Activated T-helper 17 cell treated with anti-CD3 and anti-CD28 coated beads, Interleukin-2, amount 50 U/mL, for 72 hours (primary cell): ENCODE measurements at regions not wholly inside any gene's neighbourhood (a gene's known extent, or its start where the extent isn't known, plus 50 kb on each side); places are given as distances from the start of the nearest gene placed in this dataset.

Source experiments
- ATAC-seq: fragments of 150-1000 bp; cut with Tn5 transposase; replicated peaks from 2 replicates; pipeline ENCODE4 v1.10.0; 2021; ENCODE audit warnings: mild to moderate bottlenecking, moderate library complexity
- H3K27ac Mint-ChIP-seq: one replicate; pipeline ENCODE4 v1.8.0; 2022; ENCODE audit warnings: mixed read lengths
- H3K27me3 Mint-ChIP-seq: one replicate; pipeline ENCODE4 v1.8.0; 2022; ENCODE audit warnings: mixed read lengths
- H3K36me3 Mint-ChIP-seq: one replicate; pipeline ENCODE4 v1.8.0; 2022; ENCODE audit warnings: low read depth, mild to moderate bottlenecking, mixed read lengths
- H3K4me1 Mint-ChIP-seq: one replicate; pipeline ENCODE4 v1.8.0; 2022; ENCODE audit warnings: mixed read lengths
- H3K4me3 Mint-ChIP-seq: one replicate; pipeline ENCODE4 v1.8.0; 2022; ENCODE audit warnings: mild to moderate bottlenecking, mixed read lengths
- H3K9me3 Mint-ChIP-seq: one replicate; pipeline ENCODE4 v1.8.0; 2022; ENCODE audit warnings: mixed read lengths

DNA sequence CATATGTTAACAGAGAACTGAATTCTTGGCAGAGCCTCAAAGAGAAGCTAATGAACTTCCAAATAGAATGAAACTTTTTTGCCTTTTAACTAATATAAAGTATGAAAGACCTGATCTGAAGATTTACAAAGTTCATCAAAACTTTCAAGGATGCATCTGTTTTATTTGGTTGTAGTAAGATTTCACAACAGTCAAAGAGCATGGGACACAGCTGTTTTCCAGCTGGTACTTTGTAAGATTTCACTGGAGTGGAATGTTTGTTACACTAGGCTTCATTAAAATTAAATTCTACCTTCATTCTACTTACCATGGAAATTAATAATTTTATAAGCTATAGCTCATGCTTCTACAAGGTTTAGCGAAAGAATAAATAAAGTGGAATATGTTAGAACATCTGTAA, 351.2 kb downstream of the SLC6A15 start:
- no peak overlapping the region for H3K4me3 Mint-ChIP-seq

DNA sequence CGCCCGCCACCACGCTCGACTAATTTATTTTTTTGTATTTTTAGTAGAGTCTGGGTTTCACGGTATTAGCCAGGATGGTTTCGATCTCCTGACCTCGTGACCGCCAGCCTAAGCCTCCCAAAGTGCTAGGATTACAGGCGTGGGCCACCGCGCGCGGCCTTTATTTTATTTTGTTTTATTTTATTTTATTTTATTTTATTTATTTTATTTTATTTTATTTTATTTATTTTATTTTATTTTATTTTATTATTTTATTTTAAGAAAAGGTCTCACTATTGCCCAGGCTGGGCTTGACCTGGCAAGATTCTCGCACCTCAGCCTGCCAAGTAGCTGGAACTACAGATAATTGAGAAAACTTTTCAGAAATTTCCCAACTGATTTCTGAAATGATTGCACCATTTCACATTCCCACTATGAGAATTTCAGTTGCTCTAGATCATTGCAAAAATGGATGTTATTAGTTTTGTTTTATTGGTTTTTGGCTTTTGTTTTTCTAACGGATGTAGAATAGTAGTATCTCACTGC, 358.3 kb downstream of the SLC6A15 start:
- no peak overlapping the region for H3K4me3 Mint-ChIP-seq
- H3K4me1 Mint-ChIP-seq, result no peaks in the 10 kb centered on the region
- no peak overlapping the region for H3K27ac Mint-ChIP-seq
- no peak for ATAC-seq
- H3K27me3 Mint-ChIP-seq, result no peaks in the 10 kb centered on the region
- H3K9me3 Mint-ChIP-seq, result no peaks in the 10 kb centered on the region
- no peaks in the 10 kb centered on the region for H3K36me3 Mint-ChIP-seq

More for the DNA sequence above, 351.2 kb downstream of the SLC6A15 start:
- Mint-ChIP-seq H3K9me3 (peaks cover 6% of the 10 kb centered on the region), H3K36me3 (no peaks in the 10 kb centered on the region), H3K27me3 (no peaks in the 10 kb centered on the region), H3K27ac (no peak overlapping the region), H3K4me1 (no peaks in the 10 kb centered on the region)
- ATAC-seq, result no peak

DNA sequence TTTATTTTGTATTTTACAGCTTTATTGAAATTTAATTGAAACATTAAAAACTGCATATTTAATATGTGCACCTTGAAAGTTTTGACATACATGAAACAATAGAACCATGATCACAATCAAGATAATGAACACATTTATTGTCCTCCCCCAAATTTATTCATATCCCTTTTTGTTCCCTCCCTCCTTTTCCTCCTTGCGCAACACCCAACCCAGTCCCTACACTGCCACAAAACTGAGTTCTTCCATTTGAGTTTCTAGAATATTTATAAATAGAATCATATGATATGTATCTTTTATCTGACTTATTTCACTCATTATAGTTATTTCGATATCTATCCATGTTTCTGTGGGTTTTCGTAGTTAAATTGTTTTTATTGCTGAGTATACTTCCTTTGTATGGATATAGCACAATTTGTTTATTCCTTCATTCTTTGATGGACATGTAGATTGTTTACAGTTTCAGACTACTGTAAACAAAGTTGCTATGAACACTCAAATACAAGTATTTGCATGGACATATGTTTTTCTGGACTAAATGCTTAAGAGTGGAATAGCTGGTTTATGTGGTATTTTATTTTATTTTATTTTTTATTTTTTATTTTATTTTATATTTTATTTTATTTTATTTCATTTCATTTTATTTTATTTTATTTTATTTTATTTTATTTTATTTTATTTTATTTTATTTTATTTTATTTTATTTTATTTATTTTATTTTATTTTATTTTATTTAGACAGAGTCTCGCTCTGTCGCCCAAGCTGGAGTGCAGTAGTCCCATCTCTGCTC, 359.1 kb downstream of the SLC6A15 start:
- no peak overlapping the region for H3K4me3 Mint-ChIP-seq
- H3K27me3 Mint-ChIP-seq, result no peaks in the 10 kb centered on the region
- ATAC-seq, result no peak
- H3K9me3 Mint-ChIP-seq, result no peaks in the 10 kb centered on the region
- H3K27ac Mint-ChIP-seq, result no peak overlapping the region
- H3K4me1 Mint-ChIP-seq, result no peaks in the 10 kb centered on the region
- no peaks in the 10 kb centered on the region for H3K36me3 Mint-ChIP-seq

DNA sequence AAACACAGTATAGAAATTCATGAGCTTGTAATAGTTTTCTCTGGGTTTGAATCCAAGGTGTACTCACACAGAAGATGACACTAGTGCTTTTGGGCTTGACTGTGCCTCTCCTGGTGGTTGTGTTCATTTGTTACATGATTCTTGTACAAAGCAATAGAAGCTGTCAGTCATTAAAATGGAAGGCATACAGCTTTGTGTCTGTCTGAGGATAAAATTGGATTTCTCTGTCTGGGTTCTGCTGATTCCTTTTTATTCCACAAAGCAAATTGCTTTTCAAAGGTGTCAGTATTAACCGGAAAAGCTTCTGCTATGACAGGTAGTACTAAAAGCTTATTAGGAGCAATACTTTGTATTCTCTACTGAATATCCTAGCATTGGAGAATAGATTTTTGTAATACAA, 361.2 kb downstream of the SLC6A15 start:
- Mint-ChIP-seq H3K36me3 (no peaks in the 10 kb centered on the region), H3K4me3 (no peak overlapping the region), H3K27ac (no peak overlapping the region), H3K27me3 (no peaks in the 10 kb centered on the region), H3K4me1 (no peaks in the 10 kb centered on the region), H3K9me3 (peaks cover 5% of the 10 kb centered on the region)
- no peak for ATAC-seq

DNA sequence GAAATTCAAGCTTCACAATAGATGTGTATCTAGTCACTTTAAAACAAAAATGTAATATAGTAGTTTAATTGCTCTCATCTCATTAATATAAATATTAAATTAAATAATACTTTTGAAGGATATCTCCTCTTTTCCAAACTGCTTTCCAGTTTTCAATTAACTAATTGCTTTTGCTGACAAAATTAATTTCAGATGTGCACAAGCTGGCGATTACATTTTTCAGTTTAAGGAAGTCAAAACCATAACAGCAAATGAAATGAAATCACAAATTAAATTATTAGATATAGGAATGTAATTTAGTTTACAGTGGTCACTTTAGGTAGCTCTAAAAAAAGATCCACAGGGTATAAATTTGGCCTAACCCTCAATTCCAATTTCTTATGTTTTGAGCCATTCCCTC, 362.1 kb downstream of the SLC6A15 start:
- Mint-ChIP-seq H3K27me3 (no peaks in the 10 kb centered on the region), H3K9me3 (peaks cover 8% of the 10 kb centered on the region), H3K4me3 (no peak overlapping the region), H3K4me1 (no peaks in the 10 kb centered on the region), H3K27ac (no peak overlapping the region), H3K36me3 (no peaks in the 10 kb centered on the region)
- no peak for ATAC-seq

DNA sequence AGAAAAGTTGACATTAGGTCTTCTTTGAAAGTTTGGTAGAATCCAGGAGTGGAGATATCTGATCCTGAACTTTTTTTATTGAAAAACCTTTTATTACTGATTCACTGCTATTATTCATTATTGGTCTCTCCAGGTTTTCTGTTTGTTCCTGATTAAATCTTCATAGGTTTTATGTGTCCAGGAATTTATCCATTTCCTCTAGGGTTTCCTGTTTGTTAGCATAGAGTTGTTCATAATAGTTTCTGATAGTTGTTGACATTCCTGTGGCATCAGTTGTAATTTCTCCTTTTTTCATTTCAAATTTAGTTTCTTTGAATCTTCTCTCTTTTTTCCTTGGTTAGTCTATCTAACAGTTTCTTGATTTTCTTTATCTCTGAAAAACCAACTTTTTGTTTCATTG, 370.3 kb downstream of the SLC6A15 start:
- Mint-ChIP-seq H3K36me3 (no peaks in the 10 kb centered on the region), H3K27me3 (no peaks in the 10 kb centered on the region), H3K27ac (no peak overlapping the region), H3K4me1 (no peaks in the 10 kb centered on the region), H3K9me3 (peaks cover 10% of the 10 kb centered on the region), H3K4me3 (no peak overlapping the region)
- ATAC-seq, result no peak

DNA sequence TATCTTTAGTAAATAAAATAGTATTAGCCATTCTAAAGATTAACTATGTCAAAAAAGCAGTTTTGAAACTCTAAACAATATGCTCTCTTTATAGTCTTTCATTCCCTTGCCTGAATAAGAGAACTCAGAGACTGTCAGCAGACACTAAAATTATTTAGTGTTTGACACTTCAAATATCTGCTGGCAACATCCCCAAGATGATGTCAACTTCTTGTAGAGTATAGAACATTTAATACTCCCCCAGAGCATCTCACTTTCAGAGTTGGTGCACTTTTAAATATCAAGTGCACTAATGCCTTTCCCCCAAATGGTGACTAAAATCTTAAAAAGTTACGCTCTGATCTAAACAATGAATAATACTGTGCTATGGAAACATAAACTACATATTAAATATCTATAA, 374.9 kb downstream of the SLC6A15 start:
- Mint-ChIP-seq H3K27ac (no peak overlapping the region), H3K4me3 (no peak overlapping the region), H3K27me3 (no peaks in the 10 kb centered on the region), H3K4me1 (no peaks in the 10 kb centered on the region), H3K9me3 (no peaks in the 10 kb centered on the region), H3K36me3 (no peaks in the 10 kb centered on the region)
- no peak for ATAC-seq

DNA sequence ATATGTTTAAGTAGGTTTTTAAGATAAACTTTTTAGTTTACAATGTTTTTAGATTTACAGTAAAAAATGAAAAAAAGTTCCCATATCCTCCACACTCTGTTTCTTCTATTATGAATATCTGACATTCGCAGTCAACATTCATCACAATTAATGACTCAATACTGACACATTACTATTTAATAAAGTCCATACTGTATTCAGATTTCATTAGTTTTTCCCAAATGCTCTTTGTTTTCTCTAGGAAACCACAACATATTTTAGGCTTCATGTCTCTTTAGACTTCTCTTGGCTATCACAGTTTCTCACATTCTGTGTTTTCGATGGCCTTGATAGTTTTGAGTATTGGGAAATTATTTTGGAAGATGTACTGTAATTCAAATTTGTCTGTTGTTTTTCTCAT, 399.8 kb downstream of the SLC6A15 start:
- H3K27me3 Mint-ChIP-seq, result no peaks in the 10 kb centered on the region
- ATAC-seq, result no peak
- H3K9me3 Mint-ChIP-seq, result peaks cover 9% of the 10 kb centered on the region
- no peaks in the 10 kb centered on the region for H3K36me3 Mint-ChIP-seq
- H3K4me1 Mint-ChIP-seq, result peaks cover 5% of the 10 kb centered on the region
- no peak overlapping the region for H3K27ac Mint-ChIP-seq
- H3K4me3 Mint-ChIP-seq, result no peak overlapping the region

DNA sequence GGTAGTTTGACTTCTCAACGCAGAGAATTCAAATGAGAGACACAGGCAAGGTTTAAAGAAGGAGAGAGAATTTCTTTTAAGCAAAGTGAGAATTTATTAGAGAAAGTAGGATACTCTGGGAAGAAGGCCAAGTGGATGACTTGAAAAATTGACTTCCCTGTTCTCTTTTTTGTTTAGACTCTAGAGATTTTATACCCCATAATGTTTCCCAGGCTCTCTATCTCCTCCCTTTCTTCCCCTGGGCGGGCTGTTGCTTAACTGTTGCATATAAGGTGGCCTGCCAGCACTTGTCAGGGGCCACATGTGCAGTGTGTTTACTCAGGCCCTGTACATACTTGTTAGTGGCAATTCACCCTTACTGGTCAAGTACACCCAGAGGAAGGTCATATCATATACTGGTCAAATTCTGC, 403.7 kb downstream of the SLC6A15 start:
- H3K27me3 Mint-ChIP-seq, result no peaks in the 10 kb centered on the region
- H3K9me3 Mint-ChIP-seq, result peaks cover 10% of the 10 kb centered on the region
- H3K4me1 Mint-ChIP-seq, result peaks cover 5% of the 10 kb centered on the region
- no peaks in the 10 kb centered on the region for H3K36me3 Mint-ChIP-seq
- ATAC-seq, result no peak
- no peak overlapping the region for H3K4me3 Mint-ChIP-seq
- H3K27ac Mint-ChIP-seq, result no peak overlapping the region

DNA sequence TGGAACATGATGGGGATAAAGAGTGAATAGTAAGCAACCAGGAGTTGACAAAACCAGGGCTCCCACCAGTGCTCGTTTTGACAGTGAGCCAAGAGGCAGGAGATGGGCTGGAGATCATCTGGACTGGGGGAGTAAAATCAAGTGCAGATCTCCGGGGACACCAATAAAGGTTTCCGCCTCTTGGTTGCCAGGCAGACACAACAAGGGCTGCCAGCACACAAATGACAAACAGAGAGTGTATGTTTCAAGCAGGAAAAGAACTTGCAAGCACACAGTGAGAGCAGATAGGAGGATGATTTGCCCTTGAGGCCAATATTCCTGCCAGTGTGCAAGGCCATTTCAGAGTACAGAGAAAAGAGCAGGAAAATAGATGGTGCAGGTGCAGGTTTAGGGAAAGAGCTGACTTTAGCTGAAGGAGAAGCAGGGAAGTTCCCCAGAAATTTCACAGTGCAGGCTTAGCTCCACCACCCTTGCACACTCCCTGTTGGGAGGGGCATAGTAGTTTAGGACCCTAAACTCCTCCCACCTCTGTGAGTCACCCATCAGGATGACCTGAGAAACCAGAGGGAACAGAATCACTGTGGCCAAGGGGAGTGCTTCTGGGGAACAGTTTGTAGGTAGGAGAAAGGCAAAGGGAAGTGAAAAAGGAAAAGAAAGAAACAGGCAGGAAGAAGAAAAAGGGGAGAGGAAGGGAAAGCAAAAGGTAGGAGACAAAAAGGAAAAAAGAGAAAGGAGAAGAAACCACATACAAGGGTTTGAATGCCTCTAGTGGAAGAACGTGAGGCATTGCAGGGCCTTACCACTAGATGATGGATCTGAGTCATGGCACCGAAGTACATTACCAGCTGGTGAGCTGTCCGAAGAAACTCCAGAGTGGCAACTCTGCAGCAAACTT, 404.4 kb downstream of the SLC6A15 start:
- no peaks in the 10 kb centered on the region for H3K27me3 Mint-ChIP-seq
- H3K4me3 Mint-ChIP-seq, result no peak overlapping the region
- no peaks in the 10 kb centered on the region for H3K36me3 Mint-ChIP-seq
- no peak for ATAC-seq
- H3K9me3 Mint-ChIP-seq, result peaks cover 10% of the 10 kb centered on the region
- H3K27ac Mint-ChIP-seq, result no peak overlapping the region
- H3K4me1 Mint-ChIP-seq, result peaks cover 5% of the 10 kb centered on the region

DNA sequence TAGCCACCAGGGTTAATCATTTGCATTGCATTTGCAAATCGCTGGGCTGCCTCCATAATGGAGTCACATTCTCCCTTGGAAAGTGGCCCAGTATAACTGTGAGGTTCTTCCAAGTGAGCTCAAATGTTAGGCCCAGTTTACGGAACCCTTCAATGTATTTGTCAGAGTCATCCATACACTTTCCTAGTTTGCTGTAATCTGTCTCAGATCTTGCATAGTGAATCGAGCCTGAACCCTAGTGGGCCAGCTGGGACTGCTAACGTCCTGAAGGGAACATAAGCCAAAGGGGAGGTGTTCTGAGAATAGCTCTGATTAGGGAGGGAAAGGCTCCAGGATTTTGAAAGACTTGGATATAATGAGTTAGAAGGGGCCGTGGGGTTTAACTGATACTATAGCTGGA, 406.3 kb downstream of the SLC6A15 start:
- ATAC-seq, result no peak
- Mint-ChIP-seq H3K4me3 (no peak overlapping the region), H3K27me3 (no peaks in the 10 kb centered on the region), H3K36me3 (no peaks in the 10 kb centered on the region), H3K9me3 (peaks cover 10% of the 10 kb centered on the region), H3K27ac (no peak overlapping the region), H3K4me1 (peaks cover 5% of the 10 kb centered on the region)

DNA sequence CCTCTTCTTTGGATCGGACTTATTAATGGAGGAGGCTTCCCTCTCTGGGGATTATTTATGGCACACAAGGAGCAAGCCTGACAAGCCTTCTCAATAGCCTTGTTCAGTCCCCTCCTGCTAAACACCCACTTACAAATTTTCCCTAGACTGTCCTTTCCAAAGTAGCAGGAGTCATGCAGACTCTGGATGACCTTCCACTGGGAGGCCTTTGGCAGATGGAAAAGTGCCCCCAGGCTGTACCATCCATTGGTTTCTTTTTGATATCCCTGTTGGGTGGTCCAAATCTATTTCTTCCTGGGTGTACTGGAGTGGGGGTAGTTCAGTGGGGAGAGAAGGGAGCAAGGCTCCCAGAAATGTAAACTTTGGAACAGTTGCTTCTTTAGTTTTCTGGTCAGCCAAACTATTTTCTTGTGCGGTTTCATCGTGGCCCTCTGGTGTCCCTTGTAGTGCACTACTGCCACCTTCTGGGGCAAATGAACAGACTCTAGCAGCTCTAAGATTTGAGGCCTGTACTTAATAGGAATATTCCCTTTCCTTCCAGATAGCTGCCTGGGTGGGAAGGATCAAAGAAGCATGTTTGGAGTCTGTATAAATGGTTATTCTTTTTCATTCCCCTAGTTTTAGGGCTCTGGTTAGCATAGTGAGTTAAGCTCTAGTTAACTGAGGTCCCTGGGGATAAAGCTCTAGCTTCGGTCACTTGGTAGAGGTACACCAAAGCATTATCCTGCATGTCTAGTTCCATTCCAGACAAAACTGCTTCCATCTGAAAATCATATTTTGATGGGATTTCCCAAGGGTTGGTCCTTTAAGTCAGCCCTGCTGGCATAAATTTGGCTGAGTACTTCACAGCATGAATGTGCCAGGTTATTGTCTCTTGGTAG, 409.5 kb downstream of the SLC6A15 start:
- no peak overlapping the region for H3K27ac Mint-ChIP-seq
- no peak overlapping the region for H3K4me3 Mint-ChIP-seq
- no peak for ATAC-seq
- peaks cover 4% of the 10 kb centered on the region for H3K9me3 Mint-ChIP-seq
- H3K36me3 Mint-ChIP-seq, result no peaks in the 10 kb centered on the region
- peaks cover under 1% of the 10 kb centered on the region for H3K4me1 Mint-ChIP-seq
- no peaks in the 10 kb centered on the region for H3K27me3 Mint-ChIP-seq

DNA sequence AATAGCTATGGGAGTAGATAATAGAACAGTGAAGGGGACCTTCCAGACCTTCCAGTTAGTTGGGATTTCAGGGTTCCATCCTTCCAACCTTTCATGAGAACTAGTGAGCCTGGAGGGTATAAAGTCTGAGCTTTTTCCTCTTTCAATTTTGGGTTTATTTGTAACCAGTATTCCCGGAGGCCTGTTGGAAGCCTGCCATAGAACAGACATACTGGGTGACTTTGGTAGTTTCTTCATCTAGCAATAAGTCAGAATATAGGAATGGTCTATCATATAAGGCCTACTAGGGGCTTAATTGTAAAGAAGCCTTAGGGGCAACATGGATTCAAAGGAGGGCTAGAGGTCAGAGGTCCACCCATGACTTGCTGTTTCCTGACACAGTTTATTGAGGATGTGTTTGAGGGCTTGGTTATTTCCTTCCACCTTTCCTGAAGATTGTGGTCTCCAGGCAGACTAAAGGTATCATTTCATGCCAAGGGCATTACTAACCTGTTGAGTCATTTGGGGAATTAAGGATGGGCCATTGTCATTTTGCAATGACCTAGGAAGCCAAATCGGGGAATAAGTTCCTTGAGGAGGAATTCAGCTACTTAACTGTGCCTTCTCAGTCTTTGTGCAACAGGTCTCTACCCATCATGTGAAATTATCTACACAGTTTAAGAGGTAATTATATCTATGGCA, 410.3 kb downstream of the SLC6A15 start:
- Mint-ChIP-seq H3K36me3 (no peaks in the 10 kb centered on the region), H3K4me1 (no peaks in the 10 kb centered on the region), H3K27me3 (no peaks in the 10 kb centered on the region), H3K9me3 (no peaks in the 10 kb centered on the region), H3K4me3 (no peak overlapping the region), H3K27ac (no peak overlapping the region)
- no peak for ATAC-seq

DNA sequence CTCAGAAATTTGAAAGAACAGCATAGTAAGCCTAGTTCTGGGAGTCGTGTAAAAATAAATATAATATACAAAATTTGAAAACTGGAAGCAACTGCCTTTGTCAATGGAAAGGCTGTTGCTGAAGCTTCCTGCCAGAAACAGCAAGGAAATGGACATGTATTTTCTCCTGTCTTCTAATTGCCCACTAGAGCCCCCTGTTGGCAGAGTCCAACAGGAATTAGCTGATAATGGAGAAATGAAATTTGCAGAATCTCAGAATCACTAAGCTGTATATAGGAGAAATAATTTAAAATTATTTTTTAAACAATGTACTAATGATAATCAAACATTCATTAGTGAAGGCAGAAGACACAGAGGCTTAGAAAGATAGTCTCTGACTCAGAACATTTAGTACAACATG, 414.8 kb downstream of the SLC6A15 start:
- Mint-ChIP-seq H3K4me1 (no peaks in the 10 kb centered on the region), H3K9me3 (no peaks in the 10 kb centered on the region), H3K27me3 (no peaks in the 10 kb centered on the region), H3K27ac (no peak overlapping the region), H3K4me3 (no peak overlapping the region), H3K36me3 (no peaks in the 10 kb centered on the region)
- ATAC-seq, result no peak
